Heart right ventricle (tissue), 16 donors: ENCODE measurements at regions not wholly inside any gene's neighbourhood (a gene's known extent, or its start where the extent isn't known, plus 50 kb on each side); places are given as distances from the start of the nearest gene placed in this dataset.

ENCODE experiments used
- ATAC-seq, 8 donors: fragments of 200-7000 bp; cut with Tn5 transposase; one replicate each; pipeline ENCODE4 v1.9.1; 2020; ENCODE audit warnings: mild to moderate bottlenecking in 8 of 8, moderate library complexity in 8 of 8, moderate number of reproducible peaks in 1 of 8
- DNase-seq, 2 donors: peaks; one replicate each; pipeline ENCODE4 v3.0.0-alpha.2; 2020
- H3K27ac ChIP-seq, 10 donors: fragments of 200-600 bp; sonication (generic) in 2 of 10; one replicate each; pipeline versions ENCODE4 v1.5.0 to v1.8.0; 2020 to 2022; ENCODE audit warnings: mild to moderate bottlenecking in 3 of 10
- H3K27me3 ChIP-seq, 7 donors: fragments of 200-600 bp; one replicate each; pipeline ENCODE4 v1.8.0; 2021 to 2022; ENCODE audit warnings: mild to moderate bottlenecking in 2 of 7
- H3K36me3 ChIP-seq, 9 donors: fragments of 200-600 bp; sonication (generic) in 1 of 9; one replicate each; pipeline versions ENCODE4 v1.5.0 to v1.8.0; 2020 to 2022; ENCODE audit warnings: mild to moderate bottlenecking in 2 of 9
- H3K4me1 ChIP-seq, 9 donors: fragments of 200-600 bp; sonication (generic) in 1 of 9; one replicate each; pipeline versions ENCODE4 v1.5.0 to v1.8.0; 2020 to 2022; ENCODE audit warnings: mild to moderate bottlenecking in 4 of 9
- H3K4me3 ChIP-seq, 10 donors: fragments of 200-600 bp; sonication (generic) in 2 of 10; one replicate each; pipeline versions ENCODE4 v1.5.0 to v1.8.0; 2020 to 2022; ENCODE audit warnings: mild to moderate bottlenecking in 7 of 10, moderate library complexity in 2 of 10
- H3K9me3 ChIP-seq, 11 donors: fragments of 200-600 bp in 10 of 11; sonication (generic) in 2 of 11; one replicate each; pipeline versions ENCODE4 v1.5.0 to v1.8.0; 2013 to 2022; ENCODE audit warnings: mild to moderate bottlenecking in 2 of 11, control low read depth in 1 of 11, moderate library complexity in 1 of 11
- WGBS, 2 donors: extraction: QIAGEN DNeasy Blood & Tissue Kit; methylation state at CpG; one replicate each; pipeline ENCODE4 v1.1.7; 2013; ENCODE audit warnings: inconsistent platforms in 1 of 2; 5-methylcytosine and 5-hydroxymethylcytosine counted together
- intact Hi-C, 10 donors: fragments of 100-400 bp; cut with DNase I; formaldehyde crosslinking; loops; one replicate each; pipeline versions ENCODE4 v1.11.1 to v1.14.2; 2022
- TF ChIP-seq, protein P1 (sequence below), 9 donors: fragments of 200-600 bp; sonication (generic) in 2 of 9; IDR thresholded peaks; one replicate each; pipeline versions ENCODE4 v1.5.0 to v1.8.0; 2021 to 2022; ENCODE audit warnings: antibody characterized with exemption in 9 of 9, mild to moderate bottlenecking in 5 of 9, moderate library complexity in 1 of 9
- donor health status: Arrhythmogenic right ventricular cardiomyopathy.
- donor health status: ischemic (EF 13 %, LVEDD 7.1; RV severe dilation, severe dysfunction).
- donor health status: healthy with polysubstance abuse.
- donor health status: DM: no; HTN: yes; CAD: no.
- donor health status: DM: no; HTN: no; CAD: no.
- donor health status: ischemic (EF 25% LVEDD 6.9; RV normal size, moderate dysfunction).
- donor health status: ischemic (EF 25% LVEDD 5.7; RV mildly dilated, moderate dysfunction).
- donor health status: healthy.
- donor health status: DM: yes; HTN: yes; CAD: no.
- donor health status: Ischemic cardiomyopathy.
- donor health status: ischemic (EF 35%, LVEDD 5.7; RV mildly dilated, moderate dysfunction).
- donor health status: nonischemic (EF 11% LVEDD 7.7; RV severe dilation, severe dysfunction).
- donor health status: DM: yes; HTN: yes; CAD: no.
- donor health status: PGD.
- donor health status: ischemic (EF 29% LVEDD 5.4; RV normal size, mild dysfunction).
- donor health status: nonischemic (EF 23%, LVEDD 6.1; RV moderate dilation, normal function).

DNA sequence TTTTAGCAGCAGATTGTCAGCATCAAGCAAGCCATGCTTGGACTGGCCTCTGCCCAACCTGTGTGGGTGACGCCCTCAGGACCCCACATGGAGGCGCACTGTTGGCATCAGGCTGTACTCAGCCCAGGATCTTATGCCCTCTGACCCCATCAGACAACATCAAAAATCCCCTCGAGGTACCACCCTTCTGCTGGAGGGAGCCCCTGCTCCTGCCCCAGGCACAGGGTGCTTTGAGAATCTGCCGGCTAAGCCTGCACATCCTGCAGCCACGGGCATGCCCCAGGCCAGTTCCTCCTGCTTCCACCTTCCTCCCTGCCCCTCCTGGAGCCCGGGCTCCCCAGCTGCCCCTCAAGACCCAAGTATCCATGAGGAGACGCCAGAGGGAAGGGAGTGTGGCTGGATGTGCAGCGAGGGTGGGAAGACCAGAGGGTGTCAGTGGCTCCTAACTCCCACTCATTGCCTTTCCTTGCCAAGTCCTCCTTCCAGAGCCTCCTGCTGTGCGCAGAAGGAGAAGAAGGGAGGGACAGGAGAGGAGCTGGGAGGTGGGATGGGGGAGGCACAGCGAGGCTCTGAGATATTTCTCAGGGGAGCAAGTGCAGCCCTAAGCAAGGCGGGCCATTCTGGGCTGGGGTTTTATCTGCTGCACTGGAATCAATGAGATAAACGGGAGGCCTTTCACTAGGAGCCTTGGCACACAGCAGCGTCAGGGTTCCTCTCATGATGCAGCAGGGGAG is 77.4 kb upstream of the CST7 start:
- no peak overlapping the region for H3K4me3 ChIP-seq
- no peaks in the 10 kb centered on the region for H3K4me1 ChIP-seq
- WGBS, 2 donors: 49% methylated on average over 13 of the region's 13 CpGs
- peaks cover 0 to 16% (median 11%) of the 10 kb centered on the region in 7 donors for H3K27me3 ChIP-seq
- no peaks in the 10 kb centered on the region for H3K36me3 ChIP-seq
- TF ChIP-seq, protein P1, sequence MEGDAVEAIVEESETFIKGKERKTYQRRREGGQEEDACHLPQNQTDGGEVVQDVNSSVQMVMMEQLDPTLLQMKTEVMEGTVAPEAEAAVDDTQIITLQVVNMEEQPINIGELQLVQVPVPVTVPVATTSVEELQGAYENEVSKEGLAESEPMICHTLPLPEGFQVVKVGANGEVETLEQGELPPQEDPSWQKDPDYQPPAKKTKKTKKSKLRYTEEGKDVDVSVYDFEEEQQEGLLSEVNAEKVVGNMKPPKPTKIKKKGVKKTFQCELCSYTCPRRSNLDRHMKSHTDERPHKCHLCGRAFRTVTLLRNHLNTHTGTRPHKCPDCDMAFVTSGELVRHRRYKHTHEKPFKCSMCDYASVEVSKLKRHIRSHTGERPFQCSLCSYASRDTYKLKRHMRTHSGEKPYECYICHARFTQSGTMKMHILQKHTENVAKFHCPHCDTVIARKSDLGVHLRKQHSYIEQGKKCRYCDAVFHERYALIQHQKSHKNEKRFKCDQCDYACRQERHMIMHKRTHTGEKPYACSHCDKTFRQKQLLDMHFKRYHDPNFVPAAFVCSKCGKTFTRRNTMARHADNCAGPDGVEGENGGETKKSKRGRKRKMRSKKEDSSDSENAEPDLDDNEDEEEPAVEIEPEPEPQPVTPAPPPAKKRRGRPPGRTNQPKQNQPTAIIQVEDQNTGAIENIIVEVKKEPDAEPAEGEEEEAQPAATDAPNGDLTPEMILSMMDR (IDR thresholded peaks at IDR 0.05): no peak
- ATAC-seq (no peak), DNase-seq (no peak)
- H3K27ac ChIP-seq: no peak overlapping the region
- H3K9me3 ChIP-seq: no peaks in the 10 kb centered on the region
- intact Hi-C loops: loop anchor here in 1 of 10 donors (10.0 kb wide), 1 partner anchor 57 kb away; no protein-coding TSS in a partner anchor

DNA sequence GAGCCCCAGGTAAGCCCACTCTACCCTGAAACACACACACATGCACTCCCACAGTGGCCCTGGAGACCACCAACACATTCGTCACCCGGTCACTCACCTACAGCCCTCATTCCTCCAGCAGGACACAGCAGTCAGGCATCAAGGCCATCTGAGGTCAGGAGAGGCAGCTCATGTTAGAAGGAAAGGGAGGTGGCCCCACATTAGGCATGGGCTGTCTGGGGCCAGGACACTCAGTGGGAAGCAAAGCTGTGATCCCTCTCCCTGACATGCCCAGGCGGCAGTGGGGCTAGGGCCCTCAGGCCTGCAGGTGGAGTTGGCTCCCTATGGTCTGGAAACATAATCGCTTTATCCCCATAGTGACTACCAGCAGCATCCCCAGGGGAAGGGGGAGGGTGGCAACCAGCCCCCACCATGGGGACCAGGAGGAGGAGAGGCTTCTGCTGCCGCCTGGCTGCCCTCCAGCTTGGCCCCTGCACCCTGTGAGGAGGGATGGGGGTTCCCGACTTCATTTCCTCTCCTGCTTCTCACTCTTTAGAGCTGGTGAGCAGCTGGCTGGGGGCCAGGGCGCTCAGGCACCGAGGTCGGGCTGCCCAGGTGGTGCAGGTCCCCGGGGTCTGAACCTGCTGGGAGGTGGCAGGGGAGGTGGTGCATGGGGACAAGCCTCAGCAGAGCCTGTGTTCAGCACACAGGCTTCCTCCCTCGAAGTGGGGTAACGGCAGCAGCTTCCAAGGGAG is 76.6 kb upstream of the CST7 start:
- Histone ChIP-seq H3K4me3 (no peak overlapping the region), H3K4me1 (no peaks in the 10 kb centered on the region), H3K9me3 (no peaks in the 10 kb centered on the region), H3K27me3 (peaks cover 0 to 16% (median 11%) of the 10 kb centered on the region in 7 donors), H3K27ac (no peak overlapping the region), H3K36me3 (no peaks in the 10 kb centered on the region)
- no peak for DNase-seq
- TF ChIP-seq, protein P1 (IDR thresholded peaks at IDR 0.05): no peak
- 65 to 72% methylated on average over 12 of the region's 12 CpGs for WGBS, 2 donors
- intact Hi-C loops: loop anchor here in 1 of 10 donors (10.0 kb wide), 1 partner anchor 58 kb away; no protein-coding TSS in a partner anchor
- ATAC-seq: peak in 1 of 8 donors; percentile 28

DNA sequence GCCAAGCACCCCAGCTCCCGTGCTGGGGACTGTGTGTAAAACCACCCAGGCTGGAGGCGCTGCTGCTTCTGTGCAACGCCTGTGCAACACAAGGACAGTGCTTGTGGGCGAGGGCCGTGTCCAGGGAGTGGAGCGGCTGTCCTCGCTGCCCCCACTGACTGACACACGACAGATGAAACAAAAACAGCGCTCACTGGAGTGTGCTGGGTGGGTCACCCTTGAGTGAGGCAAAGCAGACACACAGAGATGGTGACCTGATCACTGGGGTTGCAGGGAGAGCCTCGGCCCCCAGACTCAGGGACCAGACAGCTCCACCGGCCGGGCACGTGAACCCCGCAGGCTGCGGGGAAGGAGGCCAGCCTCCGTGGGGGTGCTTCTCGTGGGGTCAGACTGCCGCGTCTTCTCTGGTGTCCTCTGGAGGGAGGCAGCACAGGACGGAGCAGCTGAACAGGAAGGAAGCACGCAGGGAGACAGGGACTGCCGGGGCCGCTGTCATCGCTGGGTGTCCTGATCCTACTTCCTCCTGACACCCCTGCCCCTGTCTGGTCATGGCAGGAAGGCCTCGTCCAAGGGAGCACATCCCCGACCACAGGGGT is 75.9 kb upstream of the CST7 start:
- H3K9me3 ChIP-seq: no peaks in the 10 kb centered on the region
- no peak overlapping the region for H3K4me3 ChIP-seq
- H3K27ac ChIP-seq: no peak overlapping the region
- 53 to 60% methylated on average over 26 of the region's 26 CpGs for WGBS, 2 donors
- TF ChIP-seq, protein P1 (IDR thresholded peaks at IDR 0.05): no peak
- intact Hi-C loops: loop anchor here in 1 of 10 donors (10.0 kb wide), 1 partner anchor 58 kb away; no protein-coding TSS in a partner anchor
- no peaks in the 10 kb centered on the region for H3K4me1 ChIP-seq
- no peaks in the 10 kb centered on the region for H3K36me3 ChIP-seq
- H3K27me3 ChIP-seq: peaks cover 0 to 16% (median 11%) of the 10 kb centered on the region in 7 donors
- DNase-seq: no peak
- peak in 1 of 8 donors; percentile 33 for ATAC-seq

DNA sequence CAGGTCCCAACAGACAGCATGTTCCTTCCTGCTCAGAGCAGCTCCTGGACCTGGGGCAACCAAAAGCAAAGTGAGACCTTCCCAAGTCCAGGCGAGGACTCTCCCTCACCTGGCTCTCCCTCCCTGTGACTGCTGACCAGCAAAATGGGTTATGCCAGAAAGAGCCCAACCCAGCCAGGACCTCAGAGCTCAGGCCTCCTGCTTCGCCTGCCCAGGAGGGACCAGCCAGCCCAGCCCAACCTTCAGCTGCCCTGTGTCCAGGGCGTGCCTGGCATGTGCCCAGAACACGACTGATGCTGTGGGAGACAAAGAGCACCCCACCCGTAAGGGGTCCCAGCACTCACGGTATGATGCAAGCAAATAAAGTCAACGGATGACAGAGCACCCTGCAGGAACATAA is 74.0 kb upstream of the CST7 start:
- intact Hi-C loops: loop anchor here in 1 of 10 donors (10.0 kb wide), 1 partner anchor 60 kb away; no protein-coding TSS in a partner anchor
- 79% methylated on average over 7 of the region's 7 CpGs for WGBS, 2 donors
- no peaks in the 10 kb centered on the region for H3K36me3 ChIP-seq
- no peak overlapping the region for H3K27ac ChIP-seq
- peaks cover 0 to 16% (median 11%) of the 10 kb centered on the region in 7 donors for H3K27me3 ChIP-seq
- ATAC-seq (no peak), DNase-seq (no peak)
- TF ChIP-seq, protein P1 (IDR thresholded peaks at IDR 0.05): no peak
- no peaks in the 10 kb centered on the region for H3K9me3 ChIP-seq
- no peak overlapping the region for H3K4me3 ChIP-seq
- no peaks in the 10 kb centered on the region for H3K4me1 ChIP-seq
